Right lobe of liver (tissue), 4 donors: ENCODE measurements at regions not wholly inside any gene's neighbourhood (a gene's known extent, or its start where the extent isn't known, plus 50 kb on each side); places are given as distances from the start of the nearest gene placed in this dataset.

Source experiments
- CTCF ChIP-seq, 4 donors: fragments of 200-600 bp in 3 of 4; fragments of 450-650 bp in 1 of 4; IDR thresholded peaks; one replicate each; pipeline versions ENCODE4 v1.5.1 to v1.8.0; 2016 to 2022; ENCODE audit warnings: antibody characterized with exemption in 4 of 4, mild to moderate bottlenecking in 2 of 4
- POLR2A ChIP-seq: fragments of 450-650 bp; IDR thresholded peaks from one replicate; pipeline ENCODE4 v1.6.1; 2017; ENCODE audit warnings: antibody characterized with exemption, mild to moderate bottlenecking
- donor health status: DM: no; HTN: no; CAD: no.
- donor health status: DM: no; HTN: no; CAD: no.
- donor health status: DM: no; HTN: yes; CAD: no.

DNA sequence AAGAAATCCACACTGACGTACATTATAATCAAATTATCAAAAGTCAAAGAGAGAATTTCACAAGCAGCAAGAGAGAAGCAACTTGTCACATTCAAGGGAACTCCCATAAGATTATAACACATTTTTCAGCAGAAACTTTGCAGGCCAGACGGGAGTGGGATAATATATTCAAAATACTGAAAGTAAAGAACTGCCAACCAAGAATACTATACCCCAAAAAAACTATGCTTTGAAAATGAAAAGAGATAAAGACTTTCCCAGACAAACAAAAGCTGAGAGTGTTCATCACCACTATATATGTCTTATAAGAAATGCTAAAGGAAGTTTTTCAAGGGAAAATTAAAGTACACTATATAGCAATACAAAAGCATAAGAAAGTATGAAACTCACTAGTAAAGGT, 91.5 kb upstream of the PPP2R3A start:
- TF ChIP-seq CTCF (IDR thresholded peaks at IDR 0.05) = no peak
- TF ChIP-seq POLR2A = no peak
